ENCODE measurements at regions not wholly inside any gene's neighbourhood (a gene's known extent, or its start where the extent isn't known, plus 50 kb on each side); places are given as distances from the start of the nearest gene placed in this dataset.

DNA sequence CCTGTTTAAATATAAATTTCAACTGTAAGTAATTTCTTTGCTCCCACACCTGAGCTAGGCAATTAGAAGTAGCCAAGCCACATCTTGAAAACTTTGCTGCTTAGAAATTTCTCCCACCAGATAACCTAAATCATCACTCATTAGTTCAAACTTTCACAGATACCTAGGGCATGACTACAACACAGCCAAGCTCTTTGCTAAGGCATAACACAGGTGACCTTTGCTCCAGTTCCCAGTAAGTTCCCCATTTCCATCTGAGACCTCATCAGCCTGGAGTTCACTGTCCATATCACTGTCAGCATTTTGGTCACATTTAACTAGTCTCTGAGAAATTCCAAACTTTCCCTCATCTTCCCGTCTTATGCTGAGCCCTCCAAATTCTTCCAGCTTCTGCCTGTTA is 79.8 kb upstream of the OPRM1 start:
- H3K9me3 ChIP-seq (ENCODE audit: low read depth, low read length), result no peaks in the 10 kb centered on the region
- H3K4me3 ChIP-seq, result no peak overlapping the region
- no peak overlapping the region for H3K9ac ChIP-seq (ENCODE audit: insufficient read length)
- no peak for DNase-seq (ENCODE audit: low read depth, low spot score)
- H3K36me3 ChIP-seq (ENCODE audit: insufficient read depth, low read length), result no peaks in the 10 kb centered on the region
- TF ChIP-seq FOXP2 (optimal IDR thresholded peaks at IDR 0.05; ENCODE audit: control extremely low read depth, extremely low read length, insufficient read depth) (no peak), POLR2AphosphoS5 (IDR thresholded peaks at IDR 0.05; ENCODE audit: borderline replicate concordance, low read depth, low read length) (no peak), EZH2 (IDR thresholded peaks at IDR 0.05) (no peak)
- no peak overlapping the region for H3K27ac ChIP-seq

DNA sequence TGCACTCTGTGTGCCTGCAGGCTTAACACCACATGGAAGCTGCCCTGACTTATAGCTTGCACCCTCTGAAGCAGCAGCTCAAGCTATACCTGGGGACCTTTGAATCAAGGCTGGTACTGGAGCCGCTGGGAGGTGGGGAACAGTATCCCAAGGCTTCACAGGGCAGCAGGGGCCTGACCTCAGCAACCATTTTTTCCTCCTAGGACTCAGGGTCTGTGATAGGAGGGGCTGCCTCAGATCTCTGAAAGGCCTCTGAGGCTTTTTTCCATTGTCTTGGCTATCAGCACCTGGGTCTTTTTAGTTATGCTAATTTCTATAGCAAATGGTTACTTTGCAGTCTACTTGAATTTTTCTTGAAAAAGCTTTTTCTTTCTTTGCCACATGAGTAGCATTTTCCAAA is 80.2 kb upstream of the OPRM1 start:
- Histone ChIP-seq H3K4me3 (no peak overlapping the region), H3K9me3 (ENCODE audit: low read depth, low read length) (no peaks in the 10 kb centered on the region), H3K27ac (no peak overlapping the region), H3K9ac (ENCODE audit: insufficient read length) (no peak overlapping the region), H3K36me3 (ENCODE audit: insufficient read depth, low read length) (no peaks in the 10 kb centered on the region)
- TF ChIP-seq EZH2 (IDR thresholded peaks at IDR 0.05) (no peak), FOXP2 (optimal IDR thresholded peaks at IDR 0.05; ENCODE audit: control extremely low read depth, extremely low read length, insufficient read depth) (no peak), POLR2AphosphoS5 (IDR thresholded peaks at IDR 0.05; ENCODE audit: borderline replicate concordance, low read depth, low read length) (no peak)
- DNase-seq (ENCODE audit: low read depth, low spot score), result no peak

DNA sequence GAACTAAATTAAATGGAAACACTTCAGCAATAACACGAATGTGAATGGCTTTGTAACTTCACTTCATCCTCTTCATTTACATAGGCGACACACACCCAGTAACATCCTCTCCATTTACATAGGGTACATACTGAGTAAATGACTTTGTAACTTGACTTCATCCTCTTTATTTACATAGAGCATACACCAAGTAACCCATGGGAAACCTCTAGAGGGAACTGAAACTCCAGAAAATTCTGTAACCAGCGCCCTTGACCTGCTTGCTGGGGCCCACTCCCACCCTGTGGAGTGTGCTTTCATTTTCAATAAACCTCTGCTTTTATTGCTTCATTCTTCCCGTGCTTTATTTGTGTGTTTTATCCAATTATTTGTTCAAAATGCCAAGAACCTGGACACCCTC is 81.6 kb upstream of the OPRM1 start:
- Histone ChIP-seq H3K36me3 (ENCODE audit: insufficient read depth, low read length) (no peaks in the 10 kb centered on the region), H3K9ac (ENCODE audit: insufficient read length) (no peak overlapping the region), H3K4me3 (no peak overlapping the region), H3K9me3 (ENCODE audit: low read depth, low read length) (no peaks in the 10 kb centered on the region), H3K27ac (no peak overlapping the region)
- DNase-seq (ENCODE audit: low read depth, low spot score), result no peak
- TF ChIP-seq FOXP2 (optimal IDR thresholded peaks at IDR 0.05; ENCODE audit: control extremely low read depth, extremely low read length, insufficient read depth) (no peak), POLR2AphosphoS5 (IDR thresholded peaks at IDR 0.05; ENCODE audit: borderline replicate concordance, low read depth, low read length) (no peak), EZH2 (IDR thresholded peaks at IDR 0.05) (no peak)

DNA sequence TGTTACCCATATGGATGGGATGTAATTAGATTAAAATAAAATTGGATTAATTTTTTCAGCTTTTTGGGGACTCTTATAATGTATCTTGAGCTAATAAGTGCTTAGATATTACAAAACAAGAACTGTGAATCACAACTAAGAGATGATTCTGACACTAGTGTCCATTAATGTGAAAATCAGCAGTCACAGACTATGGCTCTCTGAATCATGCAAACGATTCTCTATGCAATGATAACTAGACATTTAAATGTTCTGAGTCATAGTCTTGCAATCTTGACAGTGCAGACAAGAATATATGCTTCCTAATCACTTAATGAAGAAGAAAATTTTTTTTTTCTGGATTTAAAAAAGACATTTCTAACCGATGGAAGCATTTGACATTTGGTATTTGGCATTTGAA is 82.2 kb upstream of the OPRM1 start:
- TF ChIP-seq EZH2 (IDR thresholded peaks at IDR 0.05) (no peak), FOXP2 (optimal IDR thresholded peaks at IDR 0.05; ENCODE audit: control extremely low read depth, extremely low read length, insufficient read depth) (no peak), POLR2AphosphoS5 (IDR thresholded peaks at IDR 0.05; ENCODE audit: borderline replicate concordance, low read depth, low read length) (no peak)
- H3K4me3 ChIP-seq, result no peak overlapping the region
- H3K9ac ChIP-seq (ENCODE audit: insufficient read length), result no peak overlapping the region
- no peaks in the 10 kb centered on the region for H3K9me3 ChIP-seq (ENCODE audit: low read depth, low read length)
- DNase-seq (ENCODE audit: low read depth, low spot score), result no peak
- no peak overlapping the region for H3K27ac ChIP-seq
- H3K36me3 ChIP-seq (ENCODE audit: insufficient read depth, low read length), result no peaks in the 10 kb centered on the region

DNA sequence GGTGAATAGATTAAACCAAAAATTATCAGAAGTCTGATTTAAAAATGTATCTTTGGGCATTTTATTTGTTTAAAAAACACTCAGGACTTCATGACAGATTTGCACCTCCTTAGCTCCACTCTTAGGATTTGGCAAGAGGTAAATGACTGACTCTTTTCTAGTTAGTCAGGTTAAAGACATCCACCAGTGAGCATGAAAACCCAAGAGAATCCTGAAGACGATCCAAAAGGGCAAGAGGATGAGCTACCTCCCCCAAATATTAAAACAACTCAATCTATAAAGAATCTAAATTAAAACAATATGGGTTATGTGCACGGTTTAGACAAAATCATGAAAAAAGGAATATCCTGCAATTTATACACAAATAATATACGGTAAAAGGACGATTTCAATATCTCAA is 89.4 kb upstream of the OPRM1 start:
- H3K27ac ChIP-seq, result no peak overlapping the region
- no peaks in the 10 kb centered on the region for H3K9me3 ChIP-seq (ENCODE audit: low read depth, low read length)
- H3K36me3 ChIP-seq (ENCODE audit: insufficient read depth, low read length), result no peaks in the 10 kb centered on the region
- TF ChIP-seq POLR2AphosphoS5 (IDR thresholded peaks at IDR 0.05; ENCODE audit: borderline replicate concordance, low read depth, low read length) (no peak), FOXP2 (optimal IDR thresholded peaks at IDR 0.05; ENCODE audit: control extremely low read depth, extremely low read length, insufficient read depth) (no peak), EZH2 (IDR thresholded peaks at IDR 0.05) (no peak)
- no peak overlapping the region for H3K4me3 ChIP-seq
- H3K9ac ChIP-seq (ENCODE audit: insufficient read length), result no peak overlapping the region
- no peak for DNase-seq (ENCODE audit: low read depth, low spot score)

DNA sequence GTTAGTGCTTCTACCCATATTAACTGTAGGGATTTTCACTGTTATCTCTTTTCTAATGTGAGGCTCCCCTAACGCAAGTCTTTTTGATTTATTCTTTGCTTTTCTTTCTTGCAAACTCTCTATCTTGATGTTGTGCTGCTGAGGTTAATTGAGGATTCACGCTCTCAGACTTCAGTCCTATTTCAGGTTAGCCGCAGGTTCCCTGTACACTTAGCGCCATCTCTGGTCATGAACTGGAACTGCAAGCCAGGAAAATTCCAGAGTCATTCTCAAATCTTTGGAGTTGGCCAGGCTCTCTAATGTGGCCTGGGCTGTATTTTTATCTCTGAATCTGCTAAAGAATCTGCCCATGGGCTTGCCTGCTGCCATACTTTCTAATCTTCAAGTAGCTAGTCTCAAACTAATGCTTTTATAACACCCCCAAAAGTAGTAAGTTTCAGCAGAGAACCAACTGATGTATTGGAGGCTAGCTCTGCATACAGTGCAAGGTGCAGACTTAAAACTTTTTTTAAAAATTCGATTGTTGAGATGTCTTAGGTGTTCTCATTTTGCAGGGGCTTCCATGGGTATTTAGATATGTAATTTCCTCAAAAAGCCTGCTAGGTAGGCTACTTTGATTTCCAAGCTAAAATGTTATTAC is 91.1 kb upstream of the OPRM1 start:
- H3K9me3 ChIP-seq (ENCODE audit: low read depth, low read length), result no peaks in the 10 kb centered on the region
- peak overlapping the region; percentile 63 for H3K9ac ChIP-seq (ENCODE audit: insufficient read length)
- H3K36me3 ChIP-seq (ENCODE audit: insufficient read depth, low read length), result no peaks in the 10 kb centered on the region
- H3K27ac ChIP-seq, result peak overlapping the region; percentile 92
- peak; percentile 55 for DNase-seq (ENCODE audit: low read depth, low spot score)
- H3K4me3 ChIP-seq, result peak overlapping the region; percentile 79
- TF ChIP-seq POLR2AphosphoS5 (IDR thresholded peaks at IDR 0.05; ENCODE audit: borderline replicate concordance, low read depth, low read length), result no peak
- TF ChIP-seq FOXP2 (optimal IDR thresholded peaks at IDR 0.05; ENCODE audit: control extremely low read depth, extremely low read length, insufficient read depth), result no peak
- TF ChIP-seq EZH2 (IDR thresholded peaks at IDR 0.05), result no peak

DNA sequence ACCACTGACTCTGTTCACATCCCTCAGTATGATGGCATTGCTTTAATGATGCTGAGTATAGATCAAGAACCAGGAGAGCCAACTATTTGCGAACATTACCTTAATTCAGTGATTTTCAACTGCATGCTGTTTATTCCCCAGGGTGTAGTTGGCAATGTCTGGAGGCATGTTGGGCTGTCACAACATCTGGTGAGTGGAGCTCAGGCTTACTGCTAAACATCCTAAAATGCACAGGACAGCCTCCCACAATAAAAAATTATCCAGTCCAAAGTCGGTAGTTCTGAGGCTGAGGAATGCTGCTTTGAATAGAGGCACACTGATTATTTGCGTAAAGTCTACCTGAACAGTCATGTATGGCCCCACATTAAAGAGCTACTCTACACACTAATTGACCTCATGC is 94.8 kb upstream of the OPRM1 start:
- H3K4me3 ChIP-seq, result 0 out of 2 replicates have a peak overlapping the region, but pooled peaks have one; percentile 12
- TF ChIP-seq FOXP2 (optimal IDR thresholded peaks at IDR 0.05; ENCODE audit: control extremely low read depth, extremely low read length, insufficient read depth) (peak; percentile 84), EZH2 (IDR thresholded peaks at IDR 0.05) (no peak)
- no peak for DNase-seq (ENCODE audit: low read depth, low spot score)
- H3K9ac ChIP-seq (ENCODE audit: insufficient read length), result no peak overlapping the region
- H3K36me3 ChIP-seq (ENCODE audit: insufficient read depth, low read length), result no peaks in the 10 kb centered on the region
- H3K27ac ChIP-seq, result peak overlapping the region; percentile 39; the same call in 1 of the 2 replicates
- no peaks in the 10 kb centered on the region for H3K9me3 ChIP-seq (ENCODE audit: low read depth, low read length)

DNA sequence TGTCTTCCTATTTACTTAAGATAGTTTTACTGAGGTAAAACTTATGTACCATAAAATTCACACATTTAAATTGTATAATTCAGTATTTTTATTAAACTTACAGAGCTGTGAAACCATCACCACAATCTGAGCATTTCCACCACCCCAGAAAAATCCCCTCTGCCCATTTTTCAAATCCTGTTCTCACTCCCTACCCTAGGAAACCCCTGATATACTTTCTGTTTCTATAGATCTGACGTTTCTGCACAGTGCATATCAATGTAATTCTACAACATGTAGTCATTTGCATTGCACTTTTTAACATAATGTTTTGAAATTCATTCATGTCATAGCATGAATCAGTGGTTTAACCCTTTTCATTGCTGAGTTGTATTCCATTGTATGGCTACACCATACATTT is 96.7 kb upstream of the OPRM1 start:
- Histone ChIP-seq H3K9me3 (ENCODE audit: low read depth, low read length) (no peaks in the 10 kb centered on the region), H3K27ac (no peak overlapping the region), H3K9ac (ENCODE audit: insufficient read length) (no peak overlapping the region), H3K36me3 (ENCODE audit: insufficient read depth, low read length) (no peaks in the 10 kb centered on the region), H3K4me3 (no peak overlapping the region)
- no peak for DNase-seq (ENCODE audit: low read depth, low spot score)
- TF ChIP-seq POLR2AphosphoS5 (IDR thresholded peaks at IDR 0.05; ENCODE audit: borderline replicate concordance, low read depth, low read length) (no peak), FOXP2 (optimal IDR thresholded peaks at IDR 0.05; ENCODE audit: control extremely low read depth, extremely low read length, insufficient read depth) (no peak), EZH2 (IDR thresholded peaks at IDR 0.05) (no peak)

DNA sequence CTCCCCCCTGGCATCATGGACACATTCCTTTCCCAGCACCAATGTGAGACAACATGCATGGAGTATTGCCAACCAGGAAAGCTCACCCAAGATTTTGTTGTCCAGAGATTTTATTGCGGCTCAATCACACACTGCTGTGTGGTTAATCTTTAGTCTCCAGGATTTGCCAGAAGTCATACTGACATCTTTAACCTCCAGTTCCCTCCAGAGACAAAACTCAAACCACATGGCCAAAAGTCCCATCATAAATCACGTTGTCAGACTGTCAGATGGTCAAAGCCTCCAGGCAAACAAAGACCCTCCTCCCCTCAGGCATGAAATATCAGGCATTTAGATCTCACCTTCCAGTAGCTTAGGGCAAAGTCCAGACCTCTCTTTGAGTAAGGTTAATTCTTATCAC is 97.3 kb upstream of the OPRM1 start:
- no peak for TF ChIP-seq FOXP2 (optimal IDR thresholded peaks at IDR 0.05; ENCODE audit: control extremely low read depth, extremely low read length, insufficient read depth)
- TF ChIP-seq POLR2AphosphoS5 (IDR thresholded peaks at IDR 0.05; ENCODE audit: borderline replicate concordance, low read depth, low read length), result no peak
- no peak for TF ChIP-seq EZH2 (IDR thresholded peaks at IDR 0.05)
- Histone ChIP-seq H3K36me3 (ENCODE audit: insufficient read depth, low read length) (no peaks in the 10 kb centered on the region), H3K4me3 (no peak overlapping the region), H3K9me3 (ENCODE audit: low read depth, low read length) (no peaks in the 10 kb centered on the region), H3K9ac (ENCODE audit: insufficient read length) (no peak overlapping the region), H3K27ac (no peak overlapping the region)
- DNase-seq (ENCODE audit: low read depth, low spot score), result no peak

Data from SK-N-MC (cell line).